GM21786 (cell line): ENCODE measurements at regions not wholly inside any gene's neighbourhood (a gene's known extent, or its start where the extent isn't known, plus 50 kb on each side); places are given as distances from the start of the nearest gene placed in this dataset.

Source experiments
- ATAC-seq: cut with Tn5 transposase; IDR thresholded peaks from one replicate; pipeline ENCODE4 v1.9.1; 2021; ENCODE audit not compliant: unreplicated experiment

DNA sequence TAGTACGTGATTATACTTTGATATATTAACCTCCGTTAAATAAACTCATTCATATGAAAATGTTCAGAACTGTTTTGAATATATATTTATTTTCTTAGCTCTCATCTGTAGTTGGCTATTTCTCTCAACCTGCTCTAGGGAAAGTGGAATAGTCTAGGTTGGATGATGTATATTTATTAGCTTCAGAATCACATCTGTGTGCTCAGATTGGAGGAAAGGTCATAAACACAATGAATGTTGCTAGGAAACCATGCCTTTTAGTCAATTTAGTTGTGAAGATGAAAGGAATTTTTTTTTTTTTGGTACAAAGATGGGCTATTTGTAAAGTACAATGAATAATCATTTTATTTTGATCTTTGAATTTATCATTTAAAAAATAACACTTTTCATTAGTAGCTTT lies 439.1 kb downstream of the FOXG1 start:
- no peak for ATAC-seq

DNA sequence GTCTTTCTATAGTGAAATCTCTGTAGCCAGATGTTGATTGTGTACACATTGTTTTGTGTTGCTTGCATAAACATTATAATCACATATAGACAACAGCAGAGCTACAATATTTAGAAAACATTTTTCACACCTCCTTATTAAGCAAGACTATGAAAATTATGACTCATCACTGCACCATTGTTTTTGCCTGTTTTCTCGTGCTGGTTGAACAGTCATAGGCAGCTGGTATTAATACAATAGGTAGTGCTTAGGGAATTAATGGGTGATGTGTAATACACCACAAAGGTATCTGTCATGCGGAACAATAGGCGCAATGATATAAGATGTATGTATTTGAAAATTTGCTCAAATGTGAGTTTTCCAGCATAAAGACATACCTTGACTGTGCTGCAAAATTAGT lies 449.3 kb downstream of the FOXG1 start:
- ATAC-seq: no peak

DNA sequence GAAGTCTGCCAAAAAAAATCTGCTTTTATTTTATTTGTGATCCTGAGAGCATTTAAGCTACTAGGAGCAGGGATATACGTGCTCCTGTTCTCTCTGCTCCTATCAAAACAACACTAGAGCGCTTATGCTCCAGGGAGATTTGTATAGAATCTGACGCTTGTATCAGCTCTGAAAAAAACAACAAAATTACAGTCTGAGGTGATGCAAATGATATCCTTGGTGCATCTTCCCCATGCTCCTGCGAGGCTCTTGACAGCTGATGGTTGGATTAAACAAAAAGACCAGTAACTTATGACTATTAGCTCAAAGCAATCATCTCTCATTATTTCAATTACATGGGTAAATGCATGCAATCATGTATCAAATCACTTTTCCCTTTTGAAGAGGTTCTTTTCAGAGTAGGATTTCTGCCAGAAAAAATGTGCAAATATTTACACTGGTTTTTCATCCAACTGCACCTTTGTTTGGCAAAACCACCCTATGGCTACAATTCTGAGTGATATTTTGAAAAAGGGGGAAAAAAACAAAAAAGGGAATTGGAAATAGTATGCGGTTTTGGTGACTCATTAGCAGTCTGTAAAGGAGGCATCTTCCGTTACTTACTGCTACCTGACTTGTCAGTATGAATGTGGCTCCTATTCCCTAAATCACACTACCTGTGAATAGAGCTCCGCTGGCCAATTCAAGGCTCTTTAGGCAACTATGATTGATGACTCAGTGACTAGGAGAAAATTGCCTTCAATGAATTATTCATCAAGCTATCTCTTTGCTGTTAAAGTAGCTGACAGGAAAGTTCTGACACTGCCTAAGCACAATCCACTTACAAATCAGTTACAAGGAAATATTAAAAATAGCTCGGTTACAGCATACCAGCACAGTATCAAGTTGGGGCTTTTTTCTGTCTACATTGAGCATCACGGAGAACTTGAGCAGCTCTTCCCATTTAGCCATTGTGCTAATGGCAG lies 450.0 kb downstream of the FOXG1 start:
- ATAC-seq: no peak

- no peak for ATAC-seq
These were observed 451.3 kb downstream of the FOXG1 start for GRCh38 chr14:29217813-29218450.

DNA sequence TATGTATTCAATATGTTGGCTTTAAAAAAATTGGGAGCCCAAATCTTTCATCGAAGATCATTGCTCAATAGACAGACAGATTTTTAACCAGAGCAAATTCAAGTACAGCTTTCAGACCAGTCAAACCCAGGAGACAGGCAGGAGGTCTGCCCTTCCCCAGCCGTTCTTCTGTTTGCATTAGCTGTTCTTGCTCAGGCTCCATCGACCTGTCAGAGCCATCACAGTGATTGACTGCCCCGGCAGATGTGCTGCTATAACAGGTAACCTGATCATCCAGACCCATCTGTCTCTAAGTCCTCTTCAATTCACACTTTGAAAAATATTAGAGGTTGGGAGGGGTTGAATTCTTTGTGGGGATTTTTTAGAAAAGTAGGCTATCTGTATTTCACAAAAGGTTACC lies 453.5 kb downstream of the FOXG1 start:
- no peak for ATAC-seq

GRCh38 chr14:29220566-29220965 lies 454.0 kb downstream of the FOXG1 start:
- no peak for ATAC-seq

DNA sequence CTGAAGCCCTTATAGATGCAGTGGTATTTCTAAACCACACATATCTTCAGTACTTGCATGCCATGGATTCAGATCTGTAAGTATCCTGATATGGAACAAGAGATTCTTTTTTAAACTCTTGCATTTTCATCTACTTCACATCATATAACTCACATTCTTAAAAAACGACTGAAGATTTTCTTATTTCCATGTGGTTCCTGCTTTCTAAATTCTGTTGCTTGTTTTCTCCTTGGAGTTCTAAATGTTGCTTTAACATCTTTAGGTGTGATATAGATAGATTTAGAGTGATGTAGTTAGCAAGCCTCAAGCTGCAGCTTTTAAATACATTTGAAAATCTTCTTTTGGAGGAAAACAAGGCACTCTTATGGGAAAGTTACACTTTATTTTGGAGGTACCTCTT lies 455.4 kb downstream of the FOXG1 start:
- no peak for ATAC-seq

DNA sequence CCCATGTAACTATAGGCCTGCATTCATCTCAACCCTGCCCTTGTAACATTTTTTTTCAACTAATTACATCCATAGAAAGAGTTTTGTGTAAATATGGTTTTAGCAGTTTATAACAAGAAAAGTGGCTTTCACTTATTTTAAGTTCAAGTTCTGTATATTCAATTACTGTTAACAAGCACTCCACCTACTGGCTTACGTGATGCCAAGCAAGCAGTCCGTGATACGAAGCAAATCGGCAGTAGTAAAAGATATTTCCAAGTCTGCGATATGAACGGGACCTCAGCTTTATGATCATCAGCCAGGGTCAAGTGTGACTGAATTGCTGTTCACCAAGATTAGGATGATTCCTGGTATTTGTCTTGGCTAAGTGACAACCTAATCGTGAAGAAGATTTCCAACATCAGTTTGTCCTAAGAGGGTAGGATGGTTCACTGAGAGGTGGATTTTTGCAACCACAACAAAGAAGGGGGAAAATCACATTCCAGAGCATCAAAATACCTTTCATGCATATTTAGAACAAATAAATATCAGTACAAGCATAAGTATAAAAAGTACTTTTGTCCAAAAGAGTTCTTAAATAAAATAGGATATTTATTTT lies 456.2 kb downstream of the FOXG1 start:
- no peak for ATAC-seq

- ATAC-seq: no peak
These were observed 457.4 kb downstream of the FOXG1 start for GRCh38 chr14:29223947-29224346.

DNA sequence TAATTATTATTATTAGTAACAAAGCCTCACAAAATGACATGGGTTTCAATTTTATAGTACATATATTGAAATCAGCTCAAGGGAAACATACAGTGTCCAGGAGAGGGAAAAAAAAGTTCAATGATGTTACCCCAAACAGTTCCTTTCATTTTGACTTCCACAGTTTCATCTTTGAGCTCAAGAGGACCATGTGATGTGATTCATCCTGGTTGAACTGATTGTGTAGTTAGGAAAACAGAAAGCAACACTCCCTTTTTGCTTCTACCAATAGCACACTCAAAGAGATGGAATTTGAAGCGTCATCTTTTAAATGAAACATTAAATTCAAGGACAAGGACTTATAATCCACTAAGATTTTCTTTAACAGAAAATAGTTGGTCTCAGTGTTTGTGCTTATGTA lies 461.0 kb downstream of the FOXG1 start:
- no peak for ATAC-seq

DNA sequence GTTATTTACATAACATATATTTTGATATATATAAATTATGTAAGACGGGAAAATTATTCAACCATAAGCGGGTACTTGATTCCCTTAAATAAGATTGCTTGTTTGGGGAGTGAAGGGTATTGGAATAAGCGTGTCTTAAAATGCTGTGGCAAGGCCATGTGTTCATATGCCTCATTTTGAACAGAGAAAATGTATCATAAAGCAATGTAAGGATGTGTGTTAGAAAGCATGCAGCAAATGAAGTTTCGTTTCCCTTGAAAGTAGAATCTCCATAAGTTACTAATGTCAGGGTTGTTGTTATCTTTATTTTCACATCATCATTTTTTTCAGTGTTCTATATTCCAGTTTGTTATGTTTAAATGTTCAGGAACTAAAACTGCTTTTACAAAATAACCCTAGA lies 465.6 kb downstream of the FOXG1 start:
- no peak for ATAC-seq

DNA sequence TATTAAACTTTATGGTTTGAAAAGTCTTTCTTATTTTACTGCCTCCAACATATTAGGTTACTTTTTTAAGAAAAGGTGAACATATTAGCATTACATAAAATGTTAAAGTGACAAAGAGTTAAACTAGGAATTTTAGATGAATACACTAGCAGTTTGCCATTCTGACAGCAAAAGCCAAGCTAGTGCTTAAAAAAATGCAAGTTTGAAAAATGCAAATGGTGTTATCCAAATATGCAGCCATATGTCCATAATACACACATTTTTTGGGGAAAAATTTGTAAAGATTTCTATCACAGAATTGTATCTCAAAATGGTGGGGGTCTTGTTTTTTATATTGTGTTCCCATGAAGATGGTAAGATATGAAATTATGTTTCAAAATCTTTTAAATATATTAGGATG lies 466.1 kb downstream of the FOXG1 start:
- no peak for ATAC-seq

GRCh38 chr14:29233188-29233587 lies 466.6 kb downstream of the FOXG1 start:
- ATAC-seq: no peak

GRCh38 chr14:29235991-29236390 lies 469.4 kb downstream of the FOXG1 start:
- no peak for ATAC-seq

GRCh38 chr14:29236401-29236800 lies 469.8 kb downstream of the FOXG1 start:
- no peak for ATAC-seq

DNA sequence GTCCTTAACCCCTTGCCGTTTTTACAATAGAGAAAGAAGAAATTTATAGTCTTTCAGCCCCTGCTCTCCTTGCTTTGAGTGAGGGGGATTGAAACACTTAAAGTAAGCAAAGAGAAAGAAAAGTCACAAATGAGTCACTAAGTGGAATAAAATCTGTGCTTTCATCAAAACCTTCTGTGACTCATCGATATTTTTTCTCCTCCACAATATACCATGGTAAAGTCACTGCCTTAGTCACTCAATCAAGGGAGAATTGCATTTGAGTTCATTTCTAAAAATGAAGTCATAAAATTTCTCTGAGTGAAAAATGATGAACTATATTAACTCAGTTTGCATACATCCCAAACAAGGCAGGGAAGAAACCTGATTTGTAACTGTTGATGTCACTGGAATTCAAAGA lies 470.3 kb downstream of the FOXG1 start:
- no peak for ATAC-seq

DNA sequence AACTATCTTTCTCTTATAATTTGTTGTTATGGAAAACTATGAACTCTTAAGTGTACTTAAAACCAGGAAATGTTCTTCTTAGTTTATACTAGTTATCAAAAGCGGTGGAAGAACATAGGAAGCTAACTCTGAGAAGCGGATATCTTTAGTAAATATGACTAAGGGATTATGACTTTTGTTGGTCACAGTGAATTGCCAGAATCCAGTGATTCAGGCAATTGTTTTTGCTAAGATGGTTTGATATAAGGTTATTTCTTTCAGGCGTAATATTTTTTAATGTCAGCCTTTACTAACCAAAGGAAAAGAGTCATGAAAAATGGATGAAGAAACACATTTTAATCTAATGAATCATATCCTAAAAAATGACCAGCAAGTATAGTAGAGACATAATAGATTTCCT lies 473.5 kb downstream of the FOXG1 start:
- ATAC-seq: no peak

DNA sequence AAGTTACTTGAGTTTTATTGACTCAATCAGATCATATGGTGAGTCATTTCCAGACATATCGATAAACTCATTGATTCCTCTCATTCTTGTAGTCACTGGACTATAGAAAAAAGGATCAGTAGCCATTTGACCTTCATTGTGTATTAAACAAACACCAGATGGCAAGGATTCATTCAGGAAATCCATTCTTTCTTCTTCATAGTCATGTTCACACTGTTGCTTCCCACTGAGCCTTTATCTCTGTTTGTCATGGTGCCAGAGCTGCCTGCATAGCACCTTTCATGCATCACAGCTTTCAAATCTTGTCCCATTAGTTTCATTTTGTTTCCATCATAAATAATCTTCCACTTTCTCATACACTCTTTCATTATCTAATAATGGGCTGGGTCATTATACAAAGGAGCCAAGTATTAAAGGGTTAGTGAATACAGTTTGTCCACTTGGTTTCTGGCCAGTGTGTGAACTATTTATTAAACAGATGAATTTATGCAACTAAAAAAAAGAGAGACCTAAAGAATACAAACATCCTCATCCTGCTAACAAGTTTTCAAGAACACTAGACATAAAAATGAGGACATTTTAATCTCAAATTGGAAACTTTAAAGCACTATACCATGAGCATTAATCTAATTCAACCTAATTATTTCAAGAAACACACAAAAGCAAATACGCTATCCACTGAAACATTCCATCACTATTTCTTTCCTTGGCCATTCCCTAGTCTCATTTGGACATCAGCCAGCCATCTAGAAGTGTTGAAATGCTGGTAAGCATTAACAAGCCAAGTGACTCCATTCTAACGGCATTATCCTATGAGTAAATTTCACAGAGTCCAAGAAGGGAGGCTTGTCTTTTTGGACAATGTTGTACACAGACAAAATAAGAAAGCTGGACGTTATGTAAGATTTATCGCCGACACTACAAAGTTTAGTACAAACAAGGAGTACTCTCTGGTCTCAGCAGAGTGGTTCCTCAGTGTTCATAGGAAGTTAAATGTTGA lies 476.5 kb downstream of the FOXG1 start:
- ATAC-seq: no peak

- no peak for ATAC-seq
These were observed 489.1 kb downstream of the FOXG1 start for GRCh38 chr14:29255692-29256091.

GRCh38 chr14:29262979-29263378 lies 496.4 kb downstream of the FOXG1 start:
- ATAC-seq: no peak

DNA sequence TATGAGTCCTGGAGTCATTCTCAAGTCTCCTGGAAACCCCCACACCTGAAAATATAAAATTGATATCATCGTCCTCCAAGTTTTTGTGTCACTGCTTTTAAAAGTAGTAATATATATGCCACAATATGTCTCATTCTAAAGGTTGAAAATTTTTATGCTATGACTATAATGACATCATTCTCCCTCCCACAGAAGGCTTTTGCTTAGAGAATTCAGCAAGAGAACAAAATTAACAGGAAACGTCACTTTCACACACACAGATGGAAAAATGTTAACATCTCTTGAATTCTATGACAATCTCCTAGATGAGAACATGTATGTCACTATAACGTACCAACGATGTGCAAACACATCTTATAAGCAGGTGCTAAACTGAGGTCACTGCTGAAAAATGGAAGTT lies 498.3 kb downstream of the FOXG1 start:
- ATAC-seq: no peak
